ENCODE measurements at regions not wholly inside any gene's neighbourhood (a gene's known extent, or its start where the extent isn't known, plus 50 kb on each side); places are given as distances from the start of the nearest gene placed in this dataset.

- TF ChIP-seq CTCF (IDR thresholded peaks at IDR 0.05) (no peak), POLR2AphosphoS5 (IDR thresholded peaks at IDR 0.05; ENCODE audit: low read depth, low read length) (no peak), REST (IDR thresholded peaks at IDR 0.05; ENCODE audit: insufficient read depth in 1 of 2, low read depth in 2 of 2, low read length in 1 of 2) (no peak), SIN3A (IDR thresholded peaks at IDR 0.05; ENCODE audit: borderline replicate concordance, insufficient read depth, low read depth, low read length) (no peak)
Observed at GRCh38 chr7:42709284-42709683, 202.6 kb downstream of the C7orf25 start.
